OCI-LY3 (cell line): ENCODE measurements at regions not wholly inside any gene's neighbourhood (a gene's known extent, or its start where the extent isn't known, plus 50 kb on each side); places are given as distances from the start of the nearest gene placed in this dataset.

Experiments
- EZH2phosphoT487 ChIP-seq: fragments of 200-600 bp; shearing (Covaris generic); IDR thresholded peaks from 2 replicates; pipeline ENCODE4 v1.6.1; 2018; ENCODE audit warnings: antibody characterized with exemption, mixed run types, low read depth
- TF ChIP-seq, protein P1 (sequence below): fragments of 200-600, 300-600 bp; sonication (generic); IDR thresholded peaks from 2 replicates; pipeline ENCODE4 v1.5.1; 2014; ENCODE audit warnings: antibody characterized with exemption, low read length, low read depth

DNA sequence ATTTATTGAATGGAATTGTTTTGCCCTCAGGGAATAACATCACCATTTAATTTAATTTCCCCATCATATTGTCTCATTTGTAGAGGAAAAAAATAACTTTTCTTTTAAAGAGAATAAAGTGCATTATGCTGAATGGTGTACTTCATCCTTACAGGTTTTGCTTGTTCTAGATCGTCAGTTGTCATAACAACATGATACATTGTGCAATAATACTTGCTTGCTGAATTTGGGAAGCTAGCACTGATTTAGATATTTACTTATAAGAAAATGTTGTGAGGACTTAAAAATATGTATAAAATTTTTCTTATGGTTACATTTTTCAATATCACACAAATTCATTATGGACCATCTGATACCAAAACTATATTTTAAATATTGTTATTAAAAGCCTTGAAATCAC, 509.0 kb upstream of the POU3F2 start:
- TF ChIP-seq, protein P1, sequence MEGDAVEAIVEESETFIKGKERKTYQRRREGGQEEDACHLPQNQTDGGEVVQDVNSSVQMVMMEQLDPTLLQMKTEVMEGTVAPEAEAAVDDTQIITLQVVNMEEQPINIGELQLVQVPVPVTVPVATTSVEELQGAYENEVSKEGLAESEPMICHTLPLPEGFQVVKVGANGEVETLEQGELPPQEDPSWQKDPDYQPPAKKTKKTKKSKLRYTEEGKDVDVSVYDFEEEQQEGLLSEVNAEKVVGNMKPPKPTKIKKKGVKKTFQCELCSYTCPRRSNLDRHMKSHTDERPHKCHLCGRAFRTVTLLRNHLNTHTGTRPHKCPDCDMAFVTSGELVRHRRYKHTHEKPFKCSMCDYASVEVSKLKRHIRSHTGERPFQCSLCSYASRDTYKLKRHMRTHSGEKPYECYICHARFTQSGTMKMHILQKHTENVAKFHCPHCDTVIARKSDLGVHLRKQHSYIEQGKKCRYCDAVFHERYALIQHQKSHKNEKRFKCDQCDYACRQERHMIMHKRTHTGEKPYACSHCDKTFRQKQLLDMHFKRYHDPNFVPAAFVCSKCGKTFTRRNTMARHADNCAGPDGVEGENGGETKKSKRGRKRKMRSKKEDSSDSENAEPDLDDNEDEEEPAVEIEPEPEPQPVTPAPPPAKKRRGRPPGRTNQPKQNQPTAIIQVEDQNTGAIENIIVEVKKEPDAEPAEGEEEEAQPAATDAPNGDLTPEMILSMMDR: no peak
- no peak for TF ChIP-seq EZH2phosphoT487
